ENCODE measurements at regions not wholly inside any gene's neighbourhood (a gene's known extent, or its start where the extent isn't known, plus 50 kb on each side); places are given as distances from the start of the nearest gene placed in this dataset.

- TF ChIP-seq POLR2A (IDR thresholded peaks at IDR 0.05; ENCODE audit: low read length) (no peak), GATA1 (IDR thresholded peaks at IDR 0.05; ENCODE audit: low read depth, low read length) (no peak)
Observed at GRCh38 chr6:80872951-80873308, 766.5 kb downstream of the BCKDHB start.

All from erythroblast (primary cell).